T-helper 17 cell (primary cell): ENCODE measurements at regions not wholly inside any gene's neighbourhood (a gene's known extent, or its start where the extent isn't known, plus 50 kb on each side); places are given as distances from the start of the nearest gene placed in this dataset.

ENCODE experiments used
- ATAC-seq: fragments of 150-1000 bp; cut with Tn5 transposase; 2 replicates; pipeline ENCODE4 v1.10.0; 2021; ENCODE audit warnings: mild to moderate bottlenecking, moderate library complexity
- DNase-seq, 3 donors: peaks; one replicate each; pipeline versions ENCODE4 v3.0.0 to v3.0.0-alpha.2; 2020 to 2021
- H3K9me3 ChIP-seq: one replicate; pipeline ENCODE4 v1.7.0; 2013; ENCODE audit warnings: low read length, mild to moderate bottlenecking; ENCODE audit not compliant: control insufficient read depth, poor library complexity, severe bottlenecking
- H3K27ac Mint-ChIP-seq: one replicate; pipeline ENCODE4 v1.8.0; 2022; ENCODE audit warnings: mild to moderate bottlenecking, moderate library complexity, mixed read lengths
- H3K27me3 Mint-ChIP-seq: one replicate; pipeline ENCODE4 v1.8.0; 2022; ENCODE audit warnings: mixed read lengths
- H3K36me3 Mint-ChIP-seq: one replicate; pipeline ENCODE4 v1.8.0; 2022; ENCODE audit warnings: low read depth, mixed read lengths
- H3K4me1 Mint-ChIP-seq: one replicate; pipeline ENCODE4 v1.8.0; 2022; ENCODE audit warnings: mild to moderate bottlenecking, mixed read lengths
- H3K4me3 Mint-ChIP-seq: one replicate; pipeline ENCODE4 v1.8.0; 2022; ENCODE audit warnings: mild to moderate bottlenecking, moderate library complexity, mixed read lengths

GRCh38 chr6:151747896-151748295 lies 59.6 kb upstream of the ESR1 start:
- peaks cover 5% of the 10 kb centered on the region for H3K36me3 Mint-ChIP-seq
- ATAC-seq (no peak), DNase-seq (no peak)
- H3K4me1 Mint-ChIP-seq: no peaks in the 10 kb centered on the region
- no peak overlapping the region for H3K27ac Mint-ChIP-seq
- peaks cover 7% of the 10 kb centered on the region for H3K27me3 Mint-ChIP-seq
- no peak overlapping the region for H3K4me3 Mint-ChIP-seq
- no peaks in the 10 kb centered on the region for H3K9me3 ChIP-seq

DNA sequence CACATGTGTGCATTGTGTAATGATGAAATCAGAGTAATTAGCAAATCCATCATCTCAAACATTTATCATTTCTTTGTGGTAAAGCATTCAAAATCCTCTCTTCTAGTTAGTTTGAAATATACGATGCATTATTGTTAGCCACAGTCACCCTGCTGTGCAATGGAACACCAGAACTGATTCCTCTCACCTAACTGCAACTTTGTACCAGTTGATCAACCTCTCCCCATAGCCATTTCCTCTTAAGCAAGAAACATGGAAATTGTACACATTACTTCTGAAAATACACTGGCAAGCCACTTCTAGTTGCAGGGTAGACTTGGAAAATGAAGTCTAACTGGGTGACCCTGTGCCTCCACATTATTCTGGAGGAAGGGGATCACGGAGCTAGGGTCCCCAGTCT lies 58.1 kb upstream of the ESR1 start:
- ATAC-seq: no peak
- Mint-ChIP-seq H3K27me3 (peaks cover 5% of the 10 kb centered on the region), H3K4me3 (no peak overlapping the region), H3K4me1 (no peaks in the 10 kb centered on the region), H3K36me3 (peaks cover 6% of the 10 kb centered on the region), H3K27ac (no peak overlapping the region)
- H3K9me3 ChIP-seq: no peaks in the 10 kb centered on the region
- no peak for DNase-seq

DNA sequence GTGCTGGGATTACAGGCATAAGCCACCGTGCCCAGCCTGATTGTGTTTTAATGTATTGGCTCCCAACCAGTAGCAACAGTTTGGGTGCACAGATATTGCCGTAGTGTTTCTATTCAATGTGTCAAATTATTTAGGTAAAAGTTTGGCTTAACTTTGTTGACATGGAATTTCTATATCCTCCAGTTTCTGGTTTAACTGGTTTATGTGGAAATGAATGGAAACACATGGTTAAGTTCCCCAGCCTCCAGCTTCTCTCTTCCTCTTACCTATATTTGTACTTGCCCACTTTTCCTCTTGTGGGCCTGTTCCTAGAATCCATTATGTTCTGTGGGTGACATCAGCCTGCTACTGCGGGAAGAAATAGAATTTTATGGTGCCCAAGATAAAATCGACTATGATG lies 53.9 kb upstream of the ESR1 start:
- Mint-ChIP-seq H3K27ac (no peak overlapping the region), H3K4me1 (peaks cover 10% of the 10 kb centered on the region), H3K27me3 (peaks cover 5% of the 10 kb centered on the region), H3K4me3 (no peak overlapping the region), H3K36me3 (peaks cover 2% of the 10 kb centered on the region)
- ATAC-seq: no peak
- DNase-seq: no peak
- H3K9me3 ChIP-seq: no peaks in the 10 kb centered on the region

GRCh38 chr6:151757506-151757955 lies 50.0 kb upstream of the ESR1 start:
- ATAC-seq (peak; percentile 32), DNase-seq (no peak)
- Mint-ChIP-seq H3K36me3 (peaks cover 2% of the 10 kb centered on the region), H3K27me3 (no peaks in the 10 kb centered on the region), H3K27ac (peak overlapping the region; percentile 39), H3K4me1 (peaks cover 10% of the 10 kb centered on the region), H3K4me3 (no peak overlapping the region)
- H3K9me3 ChIP-seq: no peaks in the 10 kb centered on the region
